Effector memory CD8-positive, alpha-beta T cell (primary cell): ENCODE measurements at regions not wholly inside any gene's neighbourhood (a gene's known extent, or its start where the extent isn't known, plus 50 kb on each side); places are given as distances from the start of the nearest gene placed in this dataset.

ENCODE experiments used
- ATAC-seq: fragments of 150-1000 bp; cut with Tn5 transposase; replicated peaks from 2 replicates; pipeline ENCODE4 v1.10.0; 2021; ENCODE audit warnings: mild to moderate bottlenecking, moderate library complexity
- DNase-seq, 3 experiments: peaks; one replicate each; pipeline ENCODE4 v3.0.0; 2021
- H3K27ac Mint-ChIP-seq, 2 donors: one replicate each; pipeline ENCODE4 v1.8.0; 2022; ENCODE audit warnings: mild to moderate bottlenecking in 2 of 2, mixed read lengths in 2 of 2, moderate library complexity in 2 of 2
- H3K27me3 Mint-ChIP-seq, 2 donors: one replicate each; pipeline ENCODE4 v1.8.0; 2022; ENCODE audit warnings: mixed read lengths in 2 of 2
- H3K36me3 Mint-ChIP-seq: one replicate; pipeline ENCODE4 v1.8.0; 2022; ENCODE audit warnings: mild to moderate bottlenecking, moderate library complexity, mixed read lengths; ENCODE audit not compliant: insufficient read depth
- H3K4me1 Mint-ChIP-seq, 2 donors: one replicate each; pipeline ENCODE4 v1.8.0; 2022; ENCODE audit warnings: low read depth in 2 of 2, mixed read lengths in 2 of 2
- H3K4me3 Mint-ChIP-seq, 2 donors: one replicate each; pipeline ENCODE4 v1.8.0; 2022; ENCODE audit warnings: mild to moderate bottlenecking in 2 of 2, mixed read lengths in 2 of 2, moderate library complexity in 2 of 2
- H3K9me3 Mint-ChIP-seq, 2 donors: one replicate each; pipeline ENCODE4 v1.8.0; 2022; ENCODE audit warnings: mixed read lengths in 2 of 2

DNA sequence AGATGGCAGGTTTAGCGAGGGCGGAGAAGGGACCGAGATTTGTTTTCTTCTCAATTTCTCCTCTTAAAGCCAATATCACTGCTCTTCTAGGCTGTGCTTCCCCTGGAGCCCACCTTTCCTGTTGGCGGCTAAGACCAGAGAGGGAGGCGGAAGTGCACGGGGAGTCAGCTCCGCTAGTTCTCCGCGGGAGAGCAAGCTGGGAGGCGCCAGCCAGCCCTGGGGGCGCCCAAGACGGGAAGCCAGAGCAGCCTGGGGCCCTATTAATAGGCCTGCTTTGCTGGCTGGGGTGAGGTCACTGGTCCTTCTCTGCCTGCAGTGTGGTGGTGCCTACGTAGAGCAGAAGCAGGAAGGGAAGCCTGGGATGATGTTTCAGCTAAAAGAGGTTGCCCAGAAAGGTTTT lies 61.6 kb downstream of the LSM5 start:
- Mint-ChIP-seq H3K27me3 (peaks cover 69 to 83% of the 10 kb centered on the region in 2 donors), H3K4me1 (no peaks in the 10 kb centered on the region), H3K27ac (no peak overlapping the region), H3K4me3 (no peak overlapping the region), H3K9me3 (peaks cover 0 to 2% of the 10 kb centered on the region in 2 donors), H3K36me3 (no peaks in the 10 kb centered on the region)
- DNase-seq (no peak), ATAC-seq (no peak)

GRCh38 chr7:32427769-32428291 lies 62.4 kb downstream of the LSM5 start:
- H3K4me1 Mint-ChIP-seq: no peaks in the 10 kb centered on the region
- no peaks in the 10 kb centered on the region for H3K36me3 Mint-ChIP-seq
- peaks cover 66 to 76% of the 10 kb centered on the region in 2 donors for H3K27me3 Mint-ChIP-seq
- peaks cover 0 to 2% of the 10 kb centered on the region in 2 donors for H3K9me3 Mint-ChIP-seq
- ATAC-seq (no peak), DNase-seq (peak; percentile 6 to 18 (median 11))
- no peak overlapping the region for H3K4me3 Mint-ChIP-seq
- no peak overlapping the region for H3K27ac Mint-ChIP-seq

DNA sequence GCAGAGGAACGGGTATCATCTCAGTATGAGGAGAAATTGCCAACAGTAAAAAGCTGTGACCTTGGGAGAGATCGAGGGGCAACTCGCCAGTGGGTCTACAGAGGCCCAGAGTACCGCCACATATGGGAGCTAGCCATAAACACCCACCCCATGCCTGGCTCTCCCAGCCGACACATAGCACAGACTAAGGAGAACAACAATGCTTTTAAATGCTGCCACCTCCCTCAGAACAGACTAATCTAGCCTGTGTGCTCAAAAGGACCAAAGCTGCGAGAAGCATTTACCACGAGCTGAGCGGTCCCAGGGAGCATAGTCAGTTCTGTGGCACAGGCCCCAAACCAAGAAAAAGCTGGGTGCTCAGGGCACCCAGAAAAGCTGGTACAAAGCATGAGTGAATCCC lies 73.3 kb downstream of the LSM5 start:
- H3K27ac Mint-ChIP-seq: no peak overlapping the region
- ATAC-seq (no peak), DNase-seq (no peak)
- no peaks in the 10 kb centered on the region for H3K4me1 Mint-ChIP-seq
- no peaks in the 10 kb centered on the region for H3K36me3 Mint-ChIP-seq
- peaks cover 19 to 41% of the 10 kb centered on the region in 2 donors for H3K27me3 Mint-ChIP-seq
- no peak overlapping the region for H3K4me3 Mint-ChIP-seq
- no peaks in the 10 kb centered on the region for H3K9me3 Mint-ChIP-seq

GRCh38 chr7:32415936-32416335 lies 74.2 kb downstream of the LSM5 start:
- DNase-seq: no peak
- ATAC-seq: no peak
- Mint-ChIP-seq H3K4me1 (no peaks in the 10 kb centered on the region), H3K36me3 (no peaks in the 10 kb centered on the region), H3K27me3 (peaks cover 14 to 32% of the 10 kb centered on the region in 2 donors), H3K4me3 (no peak overlapping the region), H3K9me3 (no peaks in the 10 kb centered on the region), H3K27ac (no peak overlapping the region)

- Mint-ChIP-seq H3K36me3 (no peaks in the 10 kb centered on the region), H3K27ac (no peak overlapping the region), H3K4me1 (no peaks in the 10 kb centered on the region), H3K9me3 (no peaks in the 10 kb centered on the region), H3K27me3 (peaks cover 11 to 30% of the 10 kb centered on the region in 2 donors), H3K4me3 (no peak overlapping the region)
- ATAC-seq: no peak
- no peak for DNase-seq
Observed at GRCh38 chr7:32415519-32415918, 74.7 kb downstream of the LSM5 start.

DNA sequence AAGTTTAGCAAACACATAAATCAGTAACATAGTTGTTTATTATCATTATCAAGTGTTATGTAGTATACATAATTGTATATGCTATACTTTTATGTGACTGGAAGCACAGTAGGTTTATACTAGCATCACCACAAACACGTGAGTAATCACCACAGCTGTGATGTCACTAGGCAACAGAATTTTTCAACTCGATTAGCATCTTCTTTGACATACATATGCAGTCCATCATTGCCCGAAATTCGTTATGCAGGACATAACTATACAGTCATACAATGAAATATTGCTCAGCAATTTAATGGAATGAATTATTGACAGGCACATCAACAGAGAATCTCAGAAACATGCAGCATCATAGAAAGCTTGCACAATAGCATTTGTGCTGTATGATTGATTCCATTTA lies 77.7 kb downstream of the LSM5 start:
- ATAC-seq: no peak
- Mint-ChIP-seq H3K4me1 (no peaks in the 10 kb centered on the region), H3K27me3 (peaks cover 12 to 31% of the 10 kb centered on the region in 2 donors), H3K27ac (no peak overlapping the region), H3K36me3 (no peaks in the 10 kb centered on the region), H3K4me3 (no peak overlapping the region), H3K9me3 (no peaks in the 10 kb centered on the region)
- DNase-seq: no peak

DNA sequence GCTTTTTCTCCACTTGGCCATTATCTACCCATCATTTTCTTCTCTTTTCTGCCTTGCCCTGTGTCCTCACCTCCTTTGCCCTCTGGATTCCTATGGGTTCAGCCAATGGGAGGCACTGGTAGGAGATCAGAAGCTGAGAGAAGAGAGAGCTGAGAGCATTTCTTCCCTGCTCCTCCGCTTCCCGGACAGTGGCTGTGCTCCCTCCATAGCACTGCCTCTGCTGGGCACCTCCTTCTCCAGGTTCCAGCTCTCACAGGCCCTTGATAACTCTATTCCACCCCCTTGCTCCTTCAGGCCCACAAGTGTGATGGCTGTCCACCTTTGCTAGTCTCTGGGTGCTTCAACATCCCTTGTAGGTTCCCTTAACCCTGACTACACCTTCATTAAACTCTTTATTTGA lies 79.6 kb downstream of the LSM5 start:
- Mint-ChIP-seq H3K9me3 (no peaks in the 10 kb centered on the region), H3K36me3 (no peaks in the 10 kb centered on the region), H3K4me1 (no peaks in the 10 kb centered on the region), H3K27ac (no peak overlapping the region), H3K27me3 (peaks cover 17 to 38% of the 10 kb centered on the region in 2 donors), H3K4me3 (no peak overlapping the region)
- no peak for DNase-seq
- no peak for ATAC-seq

- no peaks in the 10 kb centered on the region for H3K36me3 Mint-ChIP-seq
- no peak for ATAC-seq
- H3K9me3 Mint-ChIP-seq: no peaks in the 10 kb centered on the region
- no peak overlapping the region for H3K27ac Mint-ChIP-seq
- no peak for DNase-seq
- no peak overlapping the region for H3K4me3 Mint-ChIP-seq
- H3K27me3 Mint-ChIP-seq: peaks cover 13 to 55% of the 10 kb centered on the region in 2 donors
- no peaks in the 10 kb centered on the region for H3K4me1 Mint-ChIP-seq
Observed at GRCh38 chr7:32406386-32406785, 83.8 kb downstream of the LSM5 start.

DNA sequence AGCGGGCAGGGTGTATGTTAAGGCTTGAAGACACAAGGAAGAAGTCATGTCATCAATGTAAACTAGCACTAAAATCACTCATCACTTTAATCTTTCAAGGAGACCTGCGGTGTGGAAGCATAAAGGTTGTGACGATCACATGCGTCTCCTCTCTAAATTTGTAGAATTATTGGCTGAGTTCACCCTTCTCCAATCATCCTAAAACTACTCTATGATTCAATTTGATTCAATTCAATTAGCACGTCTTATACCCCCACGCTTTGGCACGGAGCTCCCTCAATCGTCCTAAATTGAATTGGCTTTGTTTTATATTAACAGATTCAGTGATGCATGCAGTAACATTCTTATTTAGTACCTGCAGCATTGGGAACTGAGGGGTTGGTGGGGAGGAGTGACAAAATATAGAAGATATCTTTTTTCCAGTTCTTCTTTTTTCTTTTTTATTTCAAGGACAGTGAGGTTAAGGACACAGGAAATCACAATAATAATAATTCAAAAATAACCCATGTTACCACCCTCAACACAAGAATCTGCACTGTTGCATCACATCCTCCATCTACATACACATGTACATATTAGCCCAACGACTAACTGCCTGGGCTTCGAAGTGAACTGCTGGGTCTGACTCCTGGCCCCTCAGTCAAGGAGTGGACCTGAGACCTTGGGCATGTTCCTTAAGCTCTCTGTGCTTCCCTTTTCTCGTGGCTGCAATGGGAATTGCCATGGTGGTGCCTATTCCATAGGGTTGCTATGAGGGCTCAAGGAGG lies 86.5 kb downstream of the LSM5 start:
- DNase-seq (no peak), ATAC-seq (no peak)
- no peaks in the 10 kb centered on the region for H3K4me1 Mint-ChIP-seq
- H3K9me3 Mint-ChIP-seq: no peaks in the 10 kb centered on the region
- no peak overlapping the region for H3K4me3 Mint-ChIP-seq
- H3K36me3 Mint-ChIP-seq: no peaks in the 10 kb centered on the region
- H3K27ac Mint-ChIP-seq: no peak overlapping the region
- H3K27me3 Mint-ChIP-seq: peaks cover 24 to 69% of the 10 kb centered on the region in 2 donors

GRCh38 chr7:32400676-32401075 lies 89.5 kb downstream of the LSM5 start:
- ATAC-seq (no peak), DNase-seq (no peak)
- Mint-ChIP-seq H3K9me3 (no peaks in the 10 kb centered on the region), H3K4me3 (no peak overlapping the region), H3K36me3 (no peaks in the 10 kb centered on the region), H3K27me3 (peaks cover 11 to 41% of the 10 kb centered on the region in 2 donors), H3K27ac (no peak overlapping the region), H3K4me1 (no peaks in the 10 kb centered on the region)

DNA sequence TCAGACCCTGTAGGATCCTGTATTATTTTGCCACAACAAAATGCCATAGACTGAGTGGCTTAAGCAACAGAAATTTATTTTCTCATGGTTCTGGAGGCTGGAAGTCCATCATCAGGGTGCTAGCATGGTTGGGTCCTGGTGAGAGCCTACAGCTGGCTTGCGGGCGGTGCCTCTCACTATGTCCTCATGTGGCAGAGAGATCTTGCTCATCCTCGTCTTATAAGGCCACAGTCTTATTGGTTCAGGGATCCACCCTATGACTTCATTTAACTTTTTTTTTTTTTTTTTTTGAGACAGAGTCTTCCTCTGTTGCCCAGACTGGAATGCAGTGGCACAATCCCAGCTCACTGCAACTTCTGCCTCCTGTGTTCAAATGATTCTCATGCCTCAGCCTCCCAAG lies 90.9 kb downstream of the LSM5 start:
- Mint-ChIP-seq H3K27ac (no peak overlapping the region), H3K36me3 (no peaks in the 10 kb centered on the region), H3K4me3 (no peak overlapping the region), H3K4me1 (no peaks in the 10 kb centered on the region), H3K9me3 (no peaks in the 10 kb centered on the region), H3K27me3 (peaks cover 11 to 38% of the 10 kb centered on the region in 2 donors)
- DNase-seq (no peak), ATAC-seq (no peak)

DNA sequence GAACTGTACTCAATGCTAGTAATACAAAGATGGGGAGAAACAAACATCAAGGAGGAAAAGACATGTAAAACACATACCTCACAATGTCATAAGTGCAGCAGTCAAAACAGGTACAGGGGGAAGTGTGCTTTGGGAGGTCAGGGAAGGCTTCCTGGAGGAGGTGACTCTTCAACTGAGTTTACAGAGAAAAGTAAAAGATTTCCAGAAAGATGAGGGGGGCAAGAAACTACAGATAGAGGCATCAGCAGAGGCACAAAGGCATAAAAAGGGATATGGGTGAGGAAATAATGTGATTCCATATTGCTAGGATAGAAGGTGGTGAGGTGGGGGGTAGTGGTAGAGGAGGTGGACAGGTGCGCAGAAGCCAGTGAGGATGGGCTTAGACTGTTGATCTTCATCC lies 95.0 kb downstream of the LSM5 start:
- Mint-ChIP-seq H3K4me3 (no peak overlapping the region), H3K36me3 (no peaks in the 10 kb centered on the region), H3K9me3 (no peaks in the 10 kb centered on the region), H3K27me3 (peaks cover 3 to 4% of the 10 kb centered on the region in 2 donors), H3K27ac (no peak overlapping the region), H3K4me1 (no peaks in the 10 kb centered on the region)
- ATAC-seq (no peak), DNase-seq (no peak)

DNA sequence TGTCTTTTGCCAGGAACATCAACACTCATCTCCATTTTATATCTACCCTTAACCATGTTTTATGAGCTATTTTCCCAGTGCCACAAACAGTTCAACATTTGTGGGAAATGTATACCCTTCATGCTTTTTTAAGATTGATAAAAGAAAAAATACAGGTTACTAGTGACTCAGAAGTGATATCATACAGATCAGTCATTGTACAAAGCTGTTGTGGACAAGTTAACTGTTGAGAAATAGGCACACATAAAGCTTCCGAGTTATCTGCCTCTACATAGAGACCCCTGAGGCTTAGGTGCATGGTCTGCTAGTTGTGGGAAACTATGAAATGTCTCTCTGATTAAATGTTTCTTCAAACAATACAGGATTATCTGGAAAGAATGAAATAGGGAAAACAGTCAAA lies 96.3 kb downstream of the LSM5 start:
- no peaks in the 10 kb centered on the region for H3K27me3 Mint-ChIP-seq
- no peak overlapping the region for H3K27ac Mint-ChIP-seq
- ATAC-seq (no peak), DNase-seq (no peak)
- H3K4me3 Mint-ChIP-seq: no peak overlapping the region
- no peaks in the 10 kb centered on the region for H3K9me3 Mint-ChIP-seq
- H3K36me3 Mint-ChIP-seq: no peaks in the 10 kb centered on the region
- H3K4me1 Mint-ChIP-seq: no peaks in the 10 kb centered on the region

GRCh38 chr7:32390210-32390609 lies 100.0 kb downstream of the LSM5 start:
- no peak for DNase-seq
- Mint-ChIP-seq H3K4me3 (no peak overlapping the region), H3K9me3 (no peaks in the 10 kb centered on the region), H3K27ac (no peak overlapping the region), H3K36me3 (no peaks in the 10 kb centered on the region), H3K27me3 (peaks cover 6 to 10% of the 10 kb centered on the region in 2 donors), H3K4me1 (no peaks in the 10 kb centered on the region)
- ATAC-seq: no peak
